ENCODE measurements at regions not wholly inside any gene's neighbourhood (a gene's known extent, or its start where the extent isn't known, plus 50 kb on each side); places are given as distances from the start of the nearest gene placed in this dataset.

- H3K27me3 ChIP-seq (ENCODE audit: control insufficient read depth in 2 of 2, insufficient read depth in 2 of 2, low read length in 2 of 2) = no peaks in the 10 kb centered on the region
- no peak overlapping the region for H3K4me3 ChIP-seq
- ChIA-PET POLR2A (interaction anchor here (0.7 kb wide), 1 partner anchor 829 kb away, joined by 3 read pairs; no protein-coding TSS in a partner anchor), CTCF (ENCODE audit: low intra/inter-chr PET ratio) (no interaction called here)
- intact Hi-C loops (cut with micrococcal nuclease) = loop anchor here (10.0 kb wide), 1 partner anchor 128 kb away; no protein-coding TSS in a partner anchor
- no peak overlapping the region for H3K27ac ChIP-seq (ENCODE audit: extremely low read depth, low read depth, low read length)
- H3K9me1 ChIP-seq (ENCODE audit: control insufficient read depth, insufficient read depth, low read length) = no peaks in the 10 kb centered on the region
- H3K9me3 ChIP-seq (replicated peaks; ENCODE audit: control insufficient read depth, insufficient read depth, low read depth, low read length) = no peaks in the 10 kb centered on the region
- no peaks in the 10 kb centered on the region for H3K36me3 ChIP-seq (ENCODE audit: control insufficient read depth, insufficient read depth, low read length)
- no peaks in the 10 kb centered on the region for H3K4me1 ChIP-seq (replicated peaks in 1 of 2; ENCODE audit: control insufficient read depth in 2 of 2, insufficient read depth in 2 of 2, low read length in 2 of 2)
- H2AFZ ChIP-seq (ENCODE audit: low read depth, low read length) = no peak overlapping the region
- H3K9ac ChIP-seq (ENCODE audit: insufficient read depth in 1 of 2, low read depth in 2 of 2, low read length in 2 of 2) = no peak overlapping the region
- H3K4me2 ChIP-seq (ENCODE audit: insufficient read depth, low read length) = no peak overlapping the region
- H4K20me1 ChIP-seq (replicated peaks; ENCODE audit: control insufficient read depth, insufficient read depth, low read length) = no peaks in the 10 kb centered on the region
- no peak for ATAC-seq
- no peak for TF ChIP-seq NCOA2 (IDR thresholded peaks at IDR 0.05; ENCODE audit: partially characterized antibody in 2 of 2)
- no peak for TF ChIP-seq ATF7 (IDR thresholded peaks at IDR 0.05)
- TF ChIP-seq ZNF518B (CRISPR knock-in tag; IDR thresholded peaks at IDR 0.05) = no peak
- TF ChIP-seq ZNF280B (CRISPR knock-in tag; IDR thresholded peaks at IDR 0.05) = no peak
- no peak for TF ChIP-seq CUX1 (CRISPR knock-in tag; IDR thresholded peaks at IDR 0.05)
- no peak for TF ChIP-seq HBP1 (CRISPR knock-in tag; IDR thresholded peaks at IDR 0.05)
- TF ChIP-seq HNRNPL (IDR thresholded peaks at IDR 0.05; ENCODE audit: low read depth, low read length) = no peak
- no peak for TF ChIP-seq ZNF146 (CRISPR knock-in tag; IDR thresholded peaks at IDR 0.05; ENCODE audit: unreplicated experiment)
- in situ Hi-C loops (cut with MboI) = no loop called here
- FAIRE-seq = no peak
- no peaks in the 10 kb centered on the region for H3K79me2 ChIP-seq (ENCODE audit: control insufficient read depth, insufficient read depth, low read length)
- BruUV-seq (replicated peaks) = no TSS peak
- DNase-seq (ENCODE audit: extremely low read depth in 1 of 4, low spot score in 3 of 4) = no peak
- WGBS (ENCODE audit: insufficient coverage, low coverage, missing lambda C conversion rate) = 0% methylated on average over 5 of the region's 7 CpGs
Observed at GRCh38 chr20:24786646-24787045, 162.4 kb upstream of the CST7 start.
